Keratinocyte (primary cell): ENCODE measurements at regions not wholly inside any gene's neighbourhood (a gene's known extent, or its start where the extent isn't known, plus 50 kb on each side); places are given as distances from the start of the nearest gene placed in this dataset.

Experiments
- EZH2 ChIP-seq: IDR thresholded peaks from one replicate; pipeline ENCODE4 v1.6.1; 2012; ENCODE audit warnings: inconsistent platforms, mild to moderate bottlenecking, low read length, moderate library complexity
- TF ChIP-seq, protein P1 (sequence below), 3 experiments: IDR thresholded peaks in 1 of 3; conservative IDR thresholded peaks in 1 of 3; optimal IDR thresholded peaks in 1 of 3; 2 replicates in 2 of 3; 3 replicates in 1 of 3; pipeline versions ENCODE3 to v1.5.1; 2011; ENCODE audit warnings: low read length in 3 of 3, mild to moderate bottlenecking in 3 of 3, moderate library complexity in 2 of 3, control low read depth in 1 of 3, inconsistent platforms in 1 of 3; ENCODE audit not compliant: insufficient read depth in 2 of 3; ENCODE audit errors: extremely low read depth in 1 of 3

DNA sequence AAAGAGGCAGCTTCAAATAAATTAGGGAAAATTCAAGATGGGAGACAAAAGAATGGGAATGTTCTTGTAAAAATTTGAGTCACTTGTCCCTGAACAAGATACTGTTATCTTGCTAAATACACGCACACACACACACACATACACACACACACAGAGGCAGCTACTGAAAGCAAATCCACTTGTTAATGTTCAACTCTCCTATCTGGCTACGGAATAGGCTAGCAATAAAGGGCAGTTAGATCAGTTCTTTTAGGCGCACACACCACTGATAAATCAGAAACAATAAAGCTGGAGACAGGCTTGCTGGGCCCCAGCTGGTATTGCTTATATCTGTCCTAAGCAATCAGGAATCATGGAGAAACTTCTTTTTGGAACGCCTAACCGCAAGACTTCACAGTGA is 461.6 kb downstream of the BCL11A start:
- TF ChIP-seq, protein P1, sequence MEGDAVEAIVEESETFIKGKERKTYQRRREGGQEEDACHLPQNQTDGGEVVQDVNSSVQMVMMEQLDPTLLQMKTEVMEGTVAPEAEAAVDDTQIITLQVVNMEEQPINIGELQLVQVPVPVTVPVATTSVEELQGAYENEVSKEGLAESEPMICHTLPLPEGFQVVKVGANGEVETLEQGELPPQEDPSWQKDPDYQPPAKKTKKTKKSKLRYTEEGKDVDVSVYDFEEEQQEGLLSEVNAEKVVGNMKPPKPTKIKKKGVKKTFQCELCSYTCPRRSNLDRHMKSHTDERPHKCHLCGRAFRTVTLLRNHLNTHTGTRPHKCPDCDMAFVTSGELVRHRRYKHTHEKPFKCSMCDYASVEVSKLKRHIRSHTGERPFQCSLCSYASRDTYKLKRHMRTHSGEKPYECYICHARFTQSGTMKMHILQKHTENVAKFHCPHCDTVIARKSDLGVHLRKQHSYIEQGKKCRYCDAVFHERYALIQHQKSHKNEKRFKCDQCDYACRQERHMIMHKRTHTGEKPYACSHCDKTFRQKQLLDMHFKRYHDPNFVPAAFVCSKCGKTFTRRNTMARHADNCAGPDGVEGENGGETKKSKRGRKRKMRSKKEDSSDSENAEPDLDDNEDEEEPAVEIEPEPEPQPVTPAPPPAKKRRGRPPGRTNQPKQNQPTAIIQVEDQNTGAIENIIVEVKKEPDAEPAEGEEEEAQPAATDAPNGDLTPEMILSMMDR (optimal IDR thresholded peaks at IDR 0.05 in 1 of 3, IDR thresholded peaks at IDR 0.05 in 1 of 3, conservative IDR thresholded peaks at IDR 0.05 in 1 of 3; ENCODE audit: extremely low read depth in 1 of 3, insufficient read depth in 2 of 3, low read length in 3 of 3): no peak
- TF ChIP-seq EZH2: no peak
